ENCODE measurements at regions not wholly inside any gene's neighbourhood (a gene's known extent, or its start where the extent isn't known, plus 50 kb on each side); places are given as distances from the start of the nearest gene placed in this dataset.

DNA sequence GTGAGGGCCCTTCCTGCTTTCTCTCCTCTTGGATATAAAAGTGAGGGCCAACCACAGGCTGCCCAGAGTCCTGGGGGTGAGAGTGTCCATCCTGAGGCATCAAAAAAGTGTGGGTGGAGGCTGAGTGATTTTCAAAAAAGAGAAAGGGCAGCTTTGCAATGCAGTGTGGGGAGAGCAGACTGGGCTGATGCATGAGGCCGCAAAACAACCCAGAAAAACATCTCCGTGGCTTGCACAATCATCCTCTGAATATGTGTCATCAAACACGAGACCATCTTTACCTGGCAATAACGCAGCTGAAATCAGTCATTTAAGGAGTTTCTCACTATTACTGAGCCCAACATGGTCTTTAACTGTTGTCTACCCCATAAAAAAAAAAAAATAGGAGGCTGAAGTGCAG is 191.2 kb upstream of the SOX4 start:
- H3K79me2 ChIP-seq (ENCODE audit: control insufficient read depth, insufficient read depth, low read length, poor library complexity) = no peaks in the 10 kb centered on the region
- H2BK5ac ChIP-seq (ENCODE audit: low read depth, low read length, poor library complexity) = no peak overlapping the region
- no peaks in the 10 kb centered on the region for H3K9me3 ChIP-seq (ENCODE audit: insufficient read depth, low read depth, low read length)
- peaks cover 3% of the 10 kb centered on the region for H3K79me1 ChIP-seq (ENCODE audit: low read length)
- peaks cover 8 to 14% of the 10 kb centered on the region in 2 experiments for H3K4me1 ChIP-seq (ENCODE audit: control insufficient read depth in 1 of 2, insufficient read depth in 2 of 2, low read length in 2 of 2)
- H4K91ac ChIP-seq (ENCODE audit: low read depth, low read length) = no peak overlapping the region
- H2BK120ac ChIP-seq (ENCODE audit: insufficient read depth, low read length, poor library complexity) = no peak overlapping the region
- H3K4me2 ChIP-seq (ENCODE audit: low read length) = no peak overlapping the region
- no peak overlapping the region for H3K23ac ChIP-seq (ENCODE audit: low read length)
- no peaks in the 10 kb centered on the region for H3K36me3 ChIP-seq (ENCODE audit: control insufficient read depth in 1 of 2, insufficient read depth in 2 of 2, low read length in 2 of 2)
- WGBS (ENCODE audit: extremely low coverage, insufficient coverage, insufficient read length) = no CpG with 5 or more reads among the region's 4 CpGs
- no peak overlapping the region for H3K27ac ChIP-seq (ENCODE audit: low read depth, low read length)
- H2AFZ ChIP-seq (ENCODE audit: insufficient read depth, low read length, poor library complexity) = no peak overlapping the region
- H3K18ac ChIP-seq (ENCODE audit: low read length) = no peak overlapping the region
- no peak overlapping the region for H3K4me3 ChIP-seq (ENCODE audit: low read depth, low read length)
- H2BK12ac ChIP-seq (ENCODE audit: low read length) = no peak overlapping the region
- peak in 1 of 2 donors; percentile 59 for DNase-seq
- H3K4ac ChIP-seq (ENCODE audit: low read depth, low read length) = no peak overlapping the region
- no peak overlapping the region for H2AK5ac ChIP-seq (ENCODE audit: low read length)
- no peak overlapping the region for H3K14ac ChIP-seq (ENCODE audit: low read length)
- no peak overlapping the region for H4K12ac ChIP-seq (ENCODE audit: low read depth, low read length)
- H3K27me3 ChIP-seq (ENCODE audit: insufficient read depth, low read length) = no peaks in the 10 kb centered on the region
- no peak overlapping the region for H4K8ac ChIP-seq (ENCODE audit: low read depth, low read length)
- H3K9ac ChIP-seq (ENCODE audit: low read length) = no peak overlapping the region

DNA sequence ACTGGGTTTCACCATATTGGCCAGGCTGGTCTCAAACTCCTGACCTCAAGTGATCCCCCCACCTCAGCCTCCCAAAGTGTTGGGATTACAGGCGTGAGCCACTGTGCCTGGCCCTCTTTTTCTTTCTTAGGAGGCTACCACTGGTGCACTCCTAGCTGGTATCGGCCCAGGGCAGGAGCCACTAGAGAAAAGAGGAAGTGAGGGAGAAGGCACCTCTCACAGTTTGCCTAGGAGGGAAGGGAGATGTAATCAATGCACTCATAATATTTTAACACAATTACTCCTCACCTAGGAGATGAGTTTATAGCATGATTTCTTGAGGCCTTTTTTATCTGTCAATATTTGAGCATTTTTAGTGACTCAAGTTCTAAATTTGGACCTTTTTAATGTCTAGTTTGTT is 189.0 kb upstream of the SOX4 start:
- WGBS (ENCODE audit: extremely low coverage, insufficient coverage, insufficient read length) = no CpG with 5 or more reads among the region's 2 CpGs

DNA sequence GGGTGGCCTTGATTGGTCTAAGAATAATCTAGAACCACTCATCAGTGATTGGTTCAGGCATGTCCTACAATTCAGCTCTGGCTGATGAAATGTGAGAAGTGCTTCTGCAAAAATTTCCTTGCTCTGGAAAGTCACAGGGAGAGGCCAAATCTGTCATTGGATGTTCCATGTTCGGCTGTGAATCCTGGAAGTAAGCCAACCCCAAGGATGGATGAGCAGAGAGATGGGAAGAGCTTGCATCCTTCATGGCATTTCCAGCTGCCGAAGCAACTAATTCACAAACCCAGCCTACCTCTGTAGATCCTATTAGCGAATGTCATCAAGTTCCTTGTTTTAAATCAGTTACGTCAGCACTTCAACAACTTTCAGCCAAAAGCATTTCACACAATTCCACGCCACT is 187.2 kb upstream of the SOX4 start:
- no peak overlapping the region for H2BK5ac ChIP-seq (ENCODE audit: low read depth, low read length, poor library complexity)
- no peak overlapping the region for H4K8ac ChIP-seq (ENCODE audit: low read depth, low read length)
- H2BK120ac ChIP-seq (ENCODE audit: insufficient read depth, low read length, poor library complexity) = no peak overlapping the region
- DNase-seq = no peak
- no peak overlapping the region for H3K4ac ChIP-seq (ENCODE audit: low read depth, low read length)
- no peak overlapping the region for H3K14ac ChIP-seq (ENCODE audit: low read length)
- no peaks in the 10 kb centered on the region for H3K36me3 ChIP-seq (ENCODE audit: control insufficient read depth in 1 of 2, insufficient read depth in 2 of 2, low read length in 2 of 2)
- H3K27ac ChIP-seq (ENCODE audit: low read depth, low read length) = no peak overlapping the region
- H4K12ac ChIP-seq (ENCODE audit: low read depth, low read length) = no peak overlapping the region
- H3K79me2 ChIP-seq (ENCODE audit: control insufficient read depth, insufficient read depth, low read length, poor library complexity) = no peaks in the 10 kb centered on the region
- H3K4me3 ChIP-seq (ENCODE audit: low read depth, low read length) = no peak overlapping the region
- H2AK5ac ChIP-seq (ENCODE audit: low read length) = no peak overlapping the region
- no peak overlapping the region for H2BK12ac ChIP-seq (ENCODE audit: low read length)
- H3K4me2 ChIP-seq (ENCODE audit: low read length) = no peak overlapping the region
- peaks cover 1% of the 10 kb centered on the region for H3K9me3 ChIP-seq (ENCODE audit: insufficient read depth, low read depth, low read length)
- no peak overlapping the region for H3K23ac ChIP-seq (ENCODE audit: low read length)
- no peak overlapping the region for H3K9ac ChIP-seq (ENCODE audit: low read length)
- no peaks in the 10 kb centered on the region for H3K79me1 ChIP-seq (ENCODE audit: low read length)
- no peak overlapping the region for H3K18ac ChIP-seq (ENCODE audit: low read length)
- H3K27me3 ChIP-seq (ENCODE audit: insufficient read depth, low read length) = no peaks in the 10 kb centered on the region
- no peak overlapping the region for H4K91ac ChIP-seq (ENCODE audit: low read depth, low read length)
- H3K4me1 ChIP-seq (ENCODE audit: control insufficient read depth in 1 of 2, insufficient read depth in 2 of 2, low read length in 2 of 2) = no peaks in the 10 kb centered on the region
- H2AFZ ChIP-seq (ENCODE audit: insufficient read depth, low read length, poor library complexity) = no peak overlapping the region
- WGBS (ENCODE audit: extremely low coverage, insufficient coverage, insufficient read length) = 100% methylated on average over 2 of the region's 5 CpGs

More for the DNA sequence above, 189.0 kb upstream of the SOX4 start:
- H3K27me3 ChIP-seq (ENCODE audit: insufficient read depth, low read length) = no peaks in the 10 kb centered on the region
- H4K8ac ChIP-seq (ENCODE audit: low read depth, low read length) = no peak overlapping the region
- no peak overlapping the region for H3K23ac ChIP-seq (ENCODE audit: low read length)
- no peak overlapping the region for H2BK12ac ChIP-seq (ENCODE audit: low read length)
- no peak overlapping the region for H2BK5ac ChIP-seq (ENCODE audit: low read depth, low read length, poor library complexity)
- H2BK120ac ChIP-seq (ENCODE audit: insufficient read depth, low read length, poor library complexity) = no peak overlapping the region
- no peak overlapping the region for H2AFZ ChIP-seq (ENCODE audit: insufficient read depth, low read length, poor library complexity)
- H3K9ac ChIP-seq (ENCODE audit: low read length) = no peak overlapping the region
- no peak overlapping the region for H3K27ac ChIP-seq (ENCODE audit: low read depth, low read length)
- H3K4me3 ChIP-seq (ENCODE audit: low read depth, low read length) = no peak overlapping the region
- H3K79me1 ChIP-seq (ENCODE audit: low read length) = no peaks in the 10 kb centered on the region
- H3K36me3 ChIP-seq (ENCODE audit: control insufficient read depth in 1 of 2, insufficient read depth in 2 of 2, low read length in 2 of 2) = no peaks in the 10 kb centered on the region
- peaks cover 3 to 4% of the 10 kb centered on the region in 2 experiments for H3K4me1 ChIP-seq (ENCODE audit: control insufficient read depth in 1 of 2, insufficient read depth in 2 of 2, low read length in 2 of 2)
- H2AK5ac ChIP-seq (ENCODE audit: low read length) = no peak overlapping the region
- no peak overlapping the region for H3K4me2 ChIP-seq (ENCODE audit: low read length)
- H4K91ac ChIP-seq (ENCODE audit: low read depth, low read length) = no peak overlapping the region
- no peak overlapping the region for H3K4ac ChIP-seq (ENCODE audit: low read depth, low read length)
- no peaks in the 10 kb centered on the region for H3K9me3 ChIP-seq (ENCODE audit: insufficient read depth, low read depth, low read length)
- no peak for DNase-seq
- H3K14ac ChIP-seq (ENCODE audit: low read length) = no peak overlapping the region
- H3K79me2 ChIP-seq (ENCODE audit: control insufficient read depth, insufficient read depth, low read length, poor library complexity) = no peaks in the 10 kb centered on the region
- H4K12ac ChIP-seq (ENCODE audit: low read depth, low read length) = no peak overlapping the region
- no peak overlapping the region for H3K18ac ChIP-seq (ENCODE audit: low read length)

DNA sequence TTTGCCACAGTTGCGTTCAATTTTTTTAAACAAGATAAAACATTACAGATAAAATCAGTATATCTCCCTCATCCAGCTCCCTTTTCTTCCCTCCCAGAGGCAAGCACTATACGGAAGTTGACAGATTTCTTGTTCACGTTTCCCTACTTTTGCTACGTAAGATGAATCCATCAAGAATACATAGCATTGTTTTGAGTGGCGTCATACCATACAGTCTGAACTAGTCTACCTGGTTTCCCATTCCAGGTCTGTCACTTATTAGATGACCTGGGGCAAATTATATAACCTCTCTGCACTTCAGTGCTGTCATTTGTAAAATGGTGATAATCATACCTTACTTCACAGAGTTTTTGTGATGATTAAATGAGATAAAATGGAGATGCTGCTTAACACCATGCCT is 184.3 kb upstream of the SOX4 start:
- Histone ChIP-seq H4K12ac (ENCODE audit: low read depth, low read length) (no peak overlapping the region), H3K27ac (ENCODE audit: low read depth, low read length) (no peak overlapping the region), H3K9ac (ENCODE audit: low read length) (no peak overlapping the region), H4K91ac (ENCODE audit: low read depth, low read length) (no peak overlapping the region), H3K23ac (ENCODE audit: low read length) (no peak overlapping the region), H3K79me2 (ENCODE audit: control insufficient read depth, insufficient read depth, low read length, poor library complexity) (no peaks in the 10 kb centered on the region), H4K8ac (ENCODE audit: low read depth, low read length) (no peak overlapping the region), H2AFZ (ENCODE audit: insufficient read depth, low read length, poor library complexity) (no peak overlapping the region), H3K27me3 (ENCODE audit: insufficient read depth, low read length) (no peaks in the 10 kb centered on the region), H2AK5ac (ENCODE audit: low read length) (no peak overlapping the region), H2BK5ac (ENCODE audit: low read depth, low read length, poor library complexity) (no peak overlapping the region), H3K4me3 (ENCODE audit: low read depth, low read length) (no peak overlapping the region), H3K14ac (ENCODE audit: low read length) (no peak overlapping the region), H3K9me3 (ENCODE audit: insufficient read depth, low read depth, low read length) (peaks cover 1% of the 10 kb centered on the region), H3K4me1 (ENCODE audit: control insufficient read depth in 1 of 2, insufficient read depth in 2 of 2, low read length in 2 of 2) (no peaks in the 10 kb centered on the region), H2BK12ac (ENCODE audit: low read length) (no peak overlapping the region), H2BK120ac (ENCODE audit: insufficient read depth, low read length, poor library complexity) (no peak overlapping the region), H3K36me3 (ENCODE audit: control insufficient read depth in 1 of 2, insufficient read depth in 2 of 2, low read length in 2 of 2) (no peaks in the 10 kb centered on the region), H3K4ac (ENCODE audit: low read depth, low read length) (no peak overlapping the region), H3K4me2 (ENCODE audit: low read length) (no peak overlapping the region), H3K79me1 (ENCODE audit: low read length) (no peaks in the 10 kb centered on the region), H3K18ac (ENCODE audit: low read length) (no peak overlapping the region)
- WGBS (ENCODE audit: extremely low coverage, insufficient coverage, insufficient read length) = no CpG with 5 or more reads among the region's 5 CpGs
- DNase-seq = peak; percentile 82 to 98
